Dedifferentiated amniotic fluid mesenchymal stem cell (primary cell): ENCODE measurements at regions not wholly inside any gene's neighbourhood (a gene's known extent, or its start where the extent isn't known, plus 50 kb on each side); places are given as distances from the start of the nearest gene placed in this dataset.
A peak's percentile ranks its signal among the peaks of the same experiment; 100 is the strongest.

ENCODE experiments used
- DNase-seq: peaks from one replicate; pipeline ENCODE4 v3.0.0-alpha.2; 2016; ENCODE audit errors: extremely low spot score

DNA sequence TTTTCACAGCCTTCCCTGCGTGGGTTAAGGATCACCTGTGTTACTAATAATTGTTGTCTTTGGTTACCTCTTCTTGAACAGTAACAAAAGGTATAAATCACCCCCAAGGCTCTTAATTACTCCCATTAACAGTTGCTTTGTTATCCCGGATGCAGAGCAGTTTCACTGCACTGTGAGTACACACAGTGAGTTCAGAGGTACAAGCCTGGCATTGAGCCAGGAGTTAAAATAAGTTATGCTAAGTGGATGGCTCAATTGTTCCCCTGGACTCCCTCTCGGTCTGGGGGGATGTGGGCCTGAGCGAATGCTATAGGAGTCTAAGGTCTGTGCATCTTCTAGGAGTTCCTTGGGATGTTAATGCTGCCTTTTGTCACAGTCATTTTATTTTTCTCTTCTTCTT lies 258.3 kb downstream of the ATG4C start:
- no peak for DNase-seq

DNA sequence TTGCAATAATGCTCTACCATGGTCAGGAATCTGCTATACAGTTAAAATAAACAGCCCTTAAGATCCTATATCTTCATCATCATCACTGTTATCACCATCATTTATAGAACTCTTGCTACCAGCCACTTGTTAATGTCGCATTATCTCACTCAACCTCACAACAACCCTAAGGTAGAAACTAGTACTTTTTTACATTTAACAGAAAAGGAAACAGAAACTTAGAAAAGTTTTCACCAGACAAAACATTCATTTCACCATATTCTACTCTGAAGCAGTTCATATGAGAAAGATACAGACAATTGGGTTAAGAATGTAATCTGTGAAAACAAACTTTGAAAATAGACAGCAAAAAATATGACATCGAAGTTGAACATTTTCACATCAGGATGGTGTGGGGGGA lies 262.6 kb downstream of the ATG4C start:
- DNase-seq = no peak

DNA sequence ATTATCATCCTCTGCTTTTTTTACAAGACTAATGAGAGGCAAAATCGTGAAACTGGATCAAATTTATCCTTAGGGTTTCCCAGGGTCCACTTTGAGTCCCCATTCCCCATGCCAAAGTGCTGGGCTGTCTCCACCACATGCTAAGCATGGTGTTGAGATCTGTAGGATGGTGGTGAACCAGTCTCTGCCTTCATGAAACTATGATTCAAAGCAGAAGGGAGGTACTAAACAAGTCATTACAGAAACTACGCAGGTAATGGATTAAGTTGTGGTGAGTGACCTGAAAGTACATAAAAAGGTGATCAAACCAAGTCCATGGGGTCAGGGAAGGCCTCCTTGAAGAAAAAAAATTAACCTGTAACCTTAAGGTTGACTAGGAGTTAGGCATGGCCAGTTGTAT lies 265.2 kb downstream of the ATG4C start:
- no peak for DNase-seq

DNA sequence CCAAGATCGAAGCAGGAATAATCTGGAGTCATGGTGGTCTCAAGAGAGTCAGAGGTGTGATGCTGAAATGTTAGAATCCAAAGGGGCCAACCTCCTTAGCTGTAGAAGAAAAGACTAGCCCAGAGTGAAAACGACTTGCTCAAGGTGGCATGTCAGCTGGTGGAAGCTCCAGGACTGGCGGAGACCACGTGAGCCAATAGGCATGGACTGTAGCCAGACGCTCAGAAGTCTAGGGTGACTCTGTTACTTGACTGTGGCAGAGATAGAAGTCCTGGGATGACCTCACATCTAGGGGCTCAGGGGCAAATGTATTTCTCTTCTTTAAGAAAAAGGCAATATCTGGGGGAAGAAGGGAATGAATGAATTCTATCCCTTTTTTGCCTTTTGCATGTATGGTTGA lies 267.4 kb downstream of the ATG4C start:
- DNase-seq = no peak

DNA sequence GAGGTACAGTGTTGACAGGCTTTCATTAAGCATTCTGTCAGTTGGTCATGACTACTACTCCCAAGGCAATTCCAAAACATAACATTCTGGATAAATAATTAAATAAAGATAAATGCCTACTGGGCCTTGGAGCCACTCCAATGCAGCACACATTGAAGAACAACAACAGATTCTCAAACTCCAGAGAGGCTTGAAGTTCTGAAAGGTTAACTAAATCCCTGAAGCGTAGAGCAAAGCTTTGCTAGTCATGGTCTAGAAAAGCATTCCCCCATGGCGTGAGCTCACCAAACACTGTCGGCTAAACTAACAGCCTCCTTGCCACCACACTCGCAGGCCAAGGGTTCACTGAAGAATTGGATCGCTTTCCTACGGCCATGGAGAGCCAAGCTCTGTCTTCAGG lies 268.0 kb downstream of the ATG4C start:
- DNase-seq = no peak

DNA sequence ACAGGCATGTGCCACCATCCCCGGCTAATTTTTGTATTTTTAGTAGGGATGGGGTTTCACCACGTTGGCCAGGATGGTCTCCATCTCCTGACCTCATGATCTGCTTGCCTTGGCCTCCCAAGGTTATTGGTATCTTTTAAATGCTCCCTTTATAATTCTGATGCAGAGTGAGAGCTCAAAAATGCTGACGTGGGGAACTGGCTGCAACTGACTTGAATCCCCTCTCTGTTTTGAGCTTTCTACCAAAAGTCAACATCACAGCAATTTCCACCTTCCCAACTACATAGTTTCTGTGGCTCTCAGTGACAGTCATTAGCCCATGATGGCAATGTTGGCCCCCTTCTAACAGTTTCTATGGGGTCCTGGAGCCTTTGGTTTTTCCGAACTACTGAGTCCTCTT lies 268.2 kb upstream of the FOXD3 start:
- no peak for DNase-seq

DNA sequence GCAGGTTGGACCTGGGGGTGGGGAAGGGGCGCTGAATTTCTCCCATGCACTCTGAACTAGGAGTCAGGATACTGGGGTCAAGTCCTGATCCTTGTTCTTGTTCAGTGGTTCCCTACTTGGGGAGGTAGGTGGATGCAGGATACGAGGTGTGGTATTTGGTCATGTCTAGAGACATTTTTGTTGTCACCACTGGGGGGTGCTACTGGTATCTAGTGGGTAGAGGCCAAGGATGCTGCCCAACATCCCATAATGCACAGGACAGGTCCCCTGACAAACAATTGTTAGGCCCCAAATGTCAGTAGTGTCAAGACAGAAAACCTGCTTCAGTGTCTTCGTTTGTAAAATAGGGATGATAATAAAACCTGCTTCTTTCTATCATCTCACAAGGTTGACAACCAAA lies 259.0 kb upstream of the FOXD3 start:
- no peak for DNase-seq

DNA sequence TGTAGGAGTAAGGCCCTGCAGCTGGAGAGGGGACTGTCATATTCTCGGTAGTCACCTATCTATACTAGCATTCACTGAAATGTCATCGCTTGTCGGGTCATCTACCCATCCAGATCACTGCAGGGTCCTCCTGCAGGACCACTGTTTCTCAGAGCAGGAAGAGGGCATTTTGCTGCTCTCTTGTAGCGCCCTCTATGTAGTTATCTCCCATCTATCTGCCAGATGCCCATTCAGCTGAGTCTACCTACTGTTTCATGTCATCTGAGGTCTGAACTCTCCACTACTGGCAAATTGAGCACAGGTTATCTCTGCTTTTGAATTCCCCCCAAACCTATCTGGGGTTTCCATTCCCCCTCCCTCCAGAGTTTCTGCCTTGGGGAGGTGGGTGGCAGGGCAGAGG lies 258.2 kb upstream of the FOXD3 start:
- no peak for DNase-seq

DNA sequence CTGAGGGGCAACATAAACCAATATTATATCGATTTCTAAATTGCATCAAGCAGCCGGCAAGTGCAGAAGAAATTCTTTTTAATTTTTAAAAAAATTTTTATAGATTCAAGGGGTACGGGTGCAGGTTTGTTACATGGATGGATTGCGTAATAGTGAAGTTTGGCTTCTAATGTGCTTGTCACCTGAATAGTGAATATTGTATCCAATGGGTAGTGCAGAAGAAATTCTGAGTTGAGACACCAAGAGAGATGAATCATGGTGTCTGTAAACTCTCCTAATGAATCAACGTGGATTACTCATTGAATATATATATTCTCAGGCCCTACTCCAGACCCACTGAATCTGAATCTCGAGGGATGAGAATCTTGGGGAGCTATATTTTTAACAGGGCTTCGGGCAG lies 253.7 kb upstream of the FOXD3 start:
- DNase-seq = no peak

DNA sequence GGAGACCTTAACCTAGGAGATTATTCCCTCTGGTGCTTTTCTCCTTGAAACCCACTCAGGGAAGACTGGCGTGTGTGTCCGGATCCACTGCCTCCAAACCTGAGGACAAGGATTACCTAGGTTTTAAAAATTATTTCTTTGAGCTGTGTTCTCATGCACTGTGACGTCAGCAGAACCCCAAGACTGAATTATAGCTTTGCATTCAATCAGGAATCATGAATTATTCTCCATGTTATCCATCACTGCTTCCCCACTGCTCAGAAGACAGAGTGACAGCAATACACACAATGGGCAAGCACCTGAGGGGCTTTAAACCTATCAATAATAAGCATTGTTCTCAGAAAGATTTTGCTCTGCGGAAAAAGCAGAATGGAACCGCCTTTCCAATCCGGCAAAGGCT lies 253.2 kb upstream of the FOXD3 start:
- DNase-seq = no peak

DNA sequence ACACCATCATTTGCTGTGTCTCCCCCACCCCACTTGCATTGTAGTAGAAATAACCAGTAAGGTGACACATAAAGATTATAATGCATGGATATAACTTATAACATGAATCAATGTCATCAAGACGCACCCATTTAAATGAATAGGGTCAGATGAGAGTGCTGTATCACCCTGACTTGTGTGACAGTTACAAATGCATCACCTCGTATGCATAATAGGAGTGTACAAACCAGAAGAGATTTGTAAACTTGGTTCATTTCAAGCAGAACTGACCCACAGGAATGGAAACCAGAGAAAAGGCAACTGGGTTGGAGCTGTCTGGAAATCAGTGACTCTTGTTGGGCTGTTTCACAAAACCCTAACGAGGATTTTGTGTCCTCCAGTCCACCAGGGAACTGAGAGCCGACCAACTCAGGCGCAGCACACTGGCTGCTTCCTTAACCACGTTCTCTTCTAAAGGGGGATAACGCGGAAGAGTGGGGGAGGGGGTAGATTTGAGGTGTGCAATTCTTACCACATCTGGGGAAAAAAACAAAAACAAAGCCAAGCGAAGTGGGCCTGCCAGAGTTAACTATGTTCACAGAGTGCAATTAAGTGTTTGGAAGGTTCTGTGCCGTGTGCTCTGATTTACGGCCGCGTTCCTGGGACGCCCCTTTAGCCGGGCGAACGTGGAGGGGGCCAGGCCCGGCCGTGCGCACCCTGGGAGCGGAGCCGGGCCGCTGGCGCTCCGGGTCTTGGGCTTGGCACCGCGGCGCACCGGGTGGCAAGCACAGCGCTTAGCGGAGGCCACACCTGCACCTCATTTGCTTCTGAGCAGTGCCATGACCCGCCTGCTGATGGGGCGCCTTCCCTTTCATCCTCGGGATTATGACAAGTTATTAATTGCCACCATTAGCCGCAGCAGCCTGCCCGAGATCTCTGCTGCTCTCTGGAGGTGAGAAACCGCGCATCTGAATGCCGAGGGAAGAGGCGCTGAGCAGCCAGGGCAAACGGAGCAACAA lies 248.8 kb upstream of the FOXD3 start:
- no peak for DNase-seq

DNA sequence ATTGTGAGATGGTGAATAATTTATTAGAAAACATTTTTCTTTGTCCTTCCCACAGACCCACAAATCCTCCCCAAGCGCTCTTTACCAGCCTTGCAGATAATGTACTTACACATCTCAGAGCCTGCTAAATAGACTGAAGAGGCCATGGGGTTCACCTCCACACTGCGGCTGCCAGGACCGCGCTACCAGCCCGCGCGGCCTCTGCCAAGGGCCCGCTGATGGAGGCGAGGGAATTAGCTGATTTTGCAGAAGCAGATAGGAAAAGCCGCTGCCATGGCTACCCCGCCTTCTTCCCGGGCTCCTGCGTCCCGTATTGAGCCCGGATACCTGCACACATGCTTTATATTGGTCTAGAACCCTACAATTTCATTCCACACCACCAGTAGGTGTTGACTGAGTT lies 248.0 kb upstream of the FOXD3 start:
- DNase-seq = no peak

DNA sequence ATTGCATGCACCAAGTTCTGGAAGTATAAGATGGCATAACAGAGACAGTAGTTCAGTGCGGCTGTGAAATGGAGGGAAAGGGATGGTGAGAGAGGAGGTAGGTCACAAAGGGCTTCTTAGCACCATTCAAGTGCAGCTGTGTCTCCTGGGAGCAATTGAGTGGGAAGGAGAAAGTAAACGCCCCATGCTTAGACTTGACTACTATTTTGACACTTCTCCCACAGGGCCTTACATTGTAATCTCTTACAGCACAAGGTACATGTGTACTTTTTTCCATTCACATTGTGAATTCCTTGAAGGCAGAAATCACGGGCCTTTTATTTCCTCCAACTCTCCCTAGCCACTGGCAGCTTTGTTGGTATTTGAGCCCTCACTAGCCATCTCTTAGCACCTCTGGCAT lies 239.6 kb upstream of the FOXD3 start:
- DNase-seq = no peak

DNA sequence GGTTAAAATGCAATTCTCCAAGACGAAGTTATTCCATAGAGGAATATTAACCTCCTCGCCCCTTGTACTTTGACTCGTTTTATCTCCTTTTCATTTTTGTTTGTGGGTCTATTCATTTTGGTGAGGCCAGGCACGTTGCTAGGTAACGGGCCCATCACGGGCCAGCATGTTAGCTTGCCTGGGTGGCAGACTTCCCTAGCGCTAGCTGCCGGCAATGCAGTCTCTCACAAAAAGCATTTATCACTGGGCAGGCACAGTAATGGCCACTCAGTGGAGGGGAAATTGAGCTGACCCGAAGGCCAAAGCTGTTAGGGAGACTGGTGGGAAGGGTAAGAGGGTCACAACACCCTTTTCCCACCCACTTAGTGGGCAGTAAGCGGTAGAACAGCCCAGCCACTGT lies 234.4 kb upstream of the FOXD3 start:
- DNase-seq = no peak

DNA sequence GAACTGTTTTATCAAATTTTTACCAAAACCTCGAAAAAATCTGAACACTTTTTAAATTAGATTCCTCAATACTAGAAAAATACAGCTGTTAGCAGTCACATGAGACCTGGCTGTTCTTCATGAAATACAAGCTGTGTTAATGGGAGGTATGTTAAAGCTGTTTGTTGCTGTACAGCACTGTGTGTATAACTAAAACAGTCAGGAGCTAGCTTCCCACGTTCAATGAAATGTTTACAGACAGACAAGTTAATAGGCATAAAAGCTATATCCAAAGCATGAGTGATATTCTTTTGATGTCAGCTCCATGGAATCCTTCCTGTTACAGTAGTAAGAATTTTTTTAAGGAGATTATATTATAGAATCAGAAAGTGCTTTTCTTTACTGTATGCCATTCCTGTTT lies 223.2 kb upstream of the FOXD3 start:
- no peak for DNase-seq

DNA sequence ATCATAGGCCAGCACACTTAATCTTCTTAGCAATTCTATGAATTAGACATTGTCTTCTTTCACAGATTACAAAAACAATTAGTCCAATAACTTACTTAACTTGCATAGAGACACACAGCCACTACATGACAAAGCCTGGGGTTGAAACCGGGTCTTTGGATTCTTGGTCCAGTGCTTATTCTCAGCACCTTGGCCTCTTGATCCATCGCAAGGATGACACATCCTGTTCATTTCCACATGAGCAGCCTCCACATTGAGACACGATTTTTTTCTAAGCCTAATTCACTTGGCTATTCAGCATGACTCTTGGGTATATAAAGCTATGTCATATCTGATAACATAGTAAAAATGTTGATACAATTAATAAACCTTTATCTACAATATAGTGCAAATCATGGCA lies 221.0 kb upstream of the FOXD3 start:
- DNase-seq = no peak

DNA sequence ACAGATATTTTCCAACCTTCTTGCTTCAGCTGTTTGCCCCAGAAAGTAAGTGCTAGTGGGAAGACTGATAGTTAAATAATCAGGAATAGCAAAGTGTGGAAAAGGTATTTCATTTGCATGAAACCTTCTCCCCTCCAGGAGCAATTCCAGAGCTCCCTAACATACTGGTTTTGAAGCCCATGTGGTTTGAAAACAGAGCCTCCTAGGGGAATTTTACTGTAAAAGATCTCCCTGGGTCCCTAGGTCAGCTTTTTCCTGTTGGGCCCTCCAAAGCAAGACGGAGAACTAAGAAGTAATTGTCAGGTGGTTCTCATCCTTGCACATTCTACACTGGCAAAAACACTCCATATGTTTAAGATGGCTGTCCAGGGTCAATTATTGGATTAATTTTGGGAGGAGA lies 218.7 kb upstream of the FOXD3 start:
- no peak for DNase-seq

DNA sequence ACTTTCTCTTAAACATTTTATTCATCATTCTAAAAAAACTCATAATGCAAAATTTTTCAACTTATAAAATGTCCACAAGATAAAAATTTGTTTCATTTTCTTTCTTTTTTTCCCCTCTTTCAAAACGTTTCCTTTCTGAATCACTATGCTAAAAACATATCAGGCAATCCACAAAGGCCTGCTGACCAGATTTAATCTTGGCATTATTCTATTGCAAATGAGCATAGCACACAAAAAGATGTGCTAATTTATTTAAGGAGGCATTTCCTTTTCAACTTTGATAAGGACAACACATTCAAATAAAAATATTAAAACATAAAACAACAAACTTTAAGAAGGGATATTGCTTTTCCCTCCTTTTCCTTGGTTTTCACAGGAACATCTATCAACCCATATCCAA lies 215.3 kb upstream of the FOXD3 start:
- DNase-seq = no peak

DNA sequence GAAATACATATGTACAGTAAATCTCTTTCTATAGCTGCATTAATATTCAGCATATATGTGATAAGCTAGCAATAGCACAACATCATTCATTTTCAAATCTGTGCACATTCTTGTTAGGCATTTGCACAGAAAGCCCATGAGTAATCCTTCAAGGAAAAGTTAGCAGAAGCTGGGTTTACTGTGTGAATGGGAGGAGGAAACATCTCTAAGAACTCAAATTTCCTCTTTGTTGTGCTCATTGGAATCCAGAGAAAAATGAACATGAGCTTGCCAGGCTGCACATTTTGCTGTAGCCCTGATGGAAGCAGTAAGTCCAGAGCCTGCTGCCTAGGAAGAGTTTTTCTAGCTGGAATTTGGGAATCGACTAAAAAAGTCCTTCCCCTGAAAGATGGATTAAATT lies 214.2 kb upstream of the FOXD3 start:
- DNase-seq = no peak

DNA sequence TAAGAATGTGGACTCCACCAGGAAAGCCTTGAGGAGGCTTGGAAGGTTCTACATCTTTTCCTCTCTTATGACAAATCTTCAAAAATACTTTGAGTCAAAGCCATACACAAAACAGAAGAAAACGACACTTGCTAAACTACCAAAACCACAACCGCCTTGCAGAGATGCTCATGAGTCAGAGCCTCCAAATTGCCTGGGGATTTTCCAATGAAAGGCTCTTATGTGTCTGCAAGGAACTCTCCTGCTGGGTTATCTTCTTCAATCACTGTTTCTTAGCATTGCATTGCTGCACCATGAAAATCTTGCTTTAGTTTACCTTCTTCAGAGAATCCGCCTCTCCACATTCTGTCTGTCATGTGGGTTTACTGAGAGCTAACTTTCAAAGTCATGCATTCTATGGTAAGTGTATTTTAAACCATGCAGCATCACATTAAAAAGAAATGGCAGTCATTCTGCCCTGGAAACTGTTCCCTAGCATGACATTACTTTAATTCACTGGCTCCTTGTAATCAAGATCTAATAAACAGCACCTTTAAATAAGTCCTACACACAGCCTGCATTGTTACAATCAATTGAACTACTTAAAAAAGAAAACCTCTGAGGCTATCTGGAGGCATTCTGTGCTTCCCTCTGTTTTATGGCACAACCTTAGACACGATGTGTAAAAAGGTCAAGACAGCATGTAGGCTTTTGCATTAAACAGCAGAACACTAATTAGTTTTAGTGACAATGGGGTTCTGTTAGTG lies 210.0 kb upstream of the FOXD3 start:
- DNase-seq = peak; percentile 54

DNA sequence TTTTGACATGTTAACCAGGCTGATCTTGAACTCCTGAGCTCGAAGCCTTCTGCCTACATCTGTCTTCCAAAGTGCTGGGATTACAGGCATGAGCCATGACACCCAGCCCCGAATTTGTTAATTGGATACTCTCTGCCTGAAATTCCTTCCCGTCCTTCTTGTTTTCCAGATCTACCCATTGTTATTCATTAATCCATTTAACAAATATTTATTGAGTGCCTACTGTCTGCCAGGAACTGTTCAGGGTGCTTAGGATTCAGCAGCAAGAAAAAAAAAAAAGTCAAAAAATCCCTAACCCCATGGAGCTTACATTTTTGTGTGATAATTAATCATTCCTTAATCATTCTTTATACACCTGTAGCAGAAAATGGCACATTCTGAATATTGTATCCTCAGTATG lies 206.8 kb upstream of the FOXD3 start:
- DNase-seq = no peak

DNA sequence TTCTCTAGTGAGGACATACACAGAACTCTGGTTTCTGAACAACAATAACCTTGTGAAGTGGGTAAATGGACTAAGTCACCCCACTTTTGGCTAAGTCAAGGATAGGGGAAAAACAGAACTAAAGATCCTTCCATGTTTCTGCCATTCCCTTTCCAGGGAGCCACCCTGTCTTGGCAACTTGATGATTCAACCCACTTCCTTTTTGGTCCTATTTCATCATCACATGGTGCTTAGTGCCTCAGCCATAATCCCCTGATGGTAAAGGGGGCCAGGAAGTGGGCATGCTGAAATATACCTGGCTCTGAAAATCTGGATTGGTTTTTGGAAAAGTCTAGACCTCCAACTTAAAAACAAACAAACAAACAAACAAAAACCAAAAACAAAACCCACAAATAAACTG lies 206.4 kb upstream of the FOXD3 start:
- DNase-seq = no peak

DNA sequence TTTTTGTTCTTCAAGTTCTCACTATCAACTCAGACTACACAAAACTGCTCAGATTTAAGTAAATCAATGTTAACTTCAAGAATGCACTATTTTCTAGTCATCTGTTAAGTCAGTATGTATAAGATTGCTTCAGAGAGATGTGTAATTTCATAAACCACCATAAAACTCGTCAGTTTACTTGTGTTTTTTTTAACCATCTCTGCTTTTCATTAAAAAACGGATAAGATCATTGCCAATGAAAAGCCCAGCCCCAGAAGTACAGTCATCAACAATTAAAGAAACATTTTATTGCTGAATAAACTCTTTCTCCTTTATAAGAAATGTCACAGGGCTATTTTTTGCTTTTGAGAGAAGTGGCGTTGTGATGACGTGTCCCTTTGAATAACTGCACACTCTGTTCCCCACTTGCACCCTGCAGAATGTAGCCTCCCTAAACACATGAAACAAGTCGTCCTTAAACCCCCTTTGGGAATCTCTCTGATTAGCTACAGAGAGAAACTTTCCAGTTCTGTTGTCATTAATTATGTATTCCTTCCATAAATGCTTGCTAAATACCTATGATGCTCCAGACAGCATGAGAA lies 202.7 kb upstream of the FOXD3 start:
- DNase-seq = no peak
